Duodenal mucosa (tissue), 2 donors: ENCODE measurements at regions not wholly inside any gene's neighbourhood (a gene's known extent, or its start where the extent isn't known, plus 50 kb on each side); places are given as distances from the start of the nearest gene placed in this dataset.

Experiments used
- H3K27ac ChIP-seq: one replicate; pipeline ENCODE4 v1.7.0; 2013; ENCODE audit warnings: low read depth, low read length
- H3K27me3 ChIP-seq, 2 donors: one replicate each; pipeline ENCODE4 v1.7.0; 2013; ENCODE audit warnings: low read length in 2 of 2, control low read depth in 1 of 2; ENCODE audit not compliant: insufficient read depth in 2 of 2, control insufficient read depth in 1 of 2
- H3K36me3 ChIP-seq, 2 donors: one replicate each; pipeline ENCODE4 v1.7.0; 2013; ENCODE audit warnings: low read length in 2 of 2, control low read depth in 1 of 2; ENCODE audit not compliant: insufficient read depth in 2 of 2, control insufficient read depth in 1 of 2
- H3K4me1 ChIP-seq, 2 donors: one replicate each; pipeline ENCODE4 v1.7.0; 2013; ENCODE audit warnings: low read length in 2 of 2, control low read depth in 1 of 2; ENCODE audit not compliant: insufficient read depth in 2 of 2, control insufficient read depth in 1 of 2
- H3K4me3 ChIP-seq, 2 donors: one replicate each; pipeline ENCODE4 v1.7.0; 2013; ENCODE audit warnings: low read length in 2 of 2, low read depth in 1 of 2
- H3K9ac ChIP-seq, 2 donors: one replicate each; pipeline ENCODE4 v1.7.0; 2013; ENCODE audit warnings: low read length in 2 of 2, low read depth in 1 of 2
- H3K9me3 ChIP-seq, 2 donors: one replicate each; pipeline ENCODE4 v1.7.0; 2013; ENCODE audit warnings: low read length in 2 of 2, control low read depth in 1 of 2; ENCODE audit not compliant: control insufficient read depth in 1 of 2

GRCh38 chr5:72028382-72028781 lies 78.9 kb upstream of the MAP1B start:
- H3K27me3 ChIP-seq = peaks cover 0 to 4% of the 10 kb centered on the region in 2 donors
- H3K4me1 ChIP-seq = no peaks in the 10 kb centered on the region
- H3K9ac ChIP-seq = no peak overlapping the region
- H3K9me3 ChIP-seq = no peaks in the 10 kb centered on the region
- H3K4me3 ChIP-seq = no peak overlapping the region
- no peak overlapping the region for H3K27ac ChIP-seq
- no peaks in the 10 kb centered on the region for H3K36me3 ChIP-seq

GRCh38 chr5:72030237-72030636 lies 77.0 kb upstream of the MAP1B start:
- H3K27ac ChIP-seq = no peak overlapping the region
- no peak overlapping the region for H3K4me3 ChIP-seq
- no peaks in the 10 kb centered on the region for H3K4me1 ChIP-seq
- H3K36me3 ChIP-seq = no peaks in the 10 kb centered on the region
- no peak overlapping the region for H3K9ac ChIP-seq
- peaks cover 0 to 4% of the 10 kb centered on the region in 2 donors for H3K27me3 ChIP-seq
- H3K9me3 ChIP-seq = no peaks in the 10 kb centered on the region

- H3K27me3 ChIP-seq = peaks cover 0 to 4% of the 10 kb centered on the region in 2 donors
- H3K27ac ChIP-seq = no peak overlapping the region
- H3K36me3 ChIP-seq = no peaks in the 10 kb centered on the region
- H3K9ac ChIP-seq = no peak overlapping the region
- no peaks in the 10 kb centered on the region for H3K9me3 ChIP-seq
- H3K4me1 ChIP-seq = no peaks in the 10 kb centered on the region
- no peak overlapping the region for H3K4me3 ChIP-seq
These were observed 74.5 kb upstream of the MAP1B start for GRCh38 chr5:72032788-72033187.

- H3K27ac ChIP-seq = no peak overlapping the region
- H3K9ac ChIP-seq = no peak overlapping the region
- H3K9me3 ChIP-seq = no peaks in the 10 kb centered on the region
- H3K36me3 ChIP-seq = no peaks in the 10 kb centered on the region
- H3K4me3 ChIP-seq = no peak overlapping the region
- peaks cover 0 to 4% of the 10 kb centered on the region in 2 donors for H3K27me3 ChIP-seq
- no peaks in the 10 kb centered on the region for H3K4me1 ChIP-seq
These were observed 72.5 kb upstream of the MAP1B start for GRCh38 chr5:72034770-72035169.

GRCh38 chr5:72035831-72036230 lies 71.4 kb upstream of the MAP1B start:
- Histone ChIP-seq H3K9me3 (no peaks in the 10 kb centered on the region), H3K27me3 (peaks cover 4% of the 10 kb centered on the region in 2 donors), H3K9ac (no peak overlapping the region), H3K36me3 (no peaks in the 10 kb centered on the region), H3K4me1 (no peaks in the 10 kb centered on the region), H3K4me3 (no peak overlapping the region), H3K27ac (no peak overlapping the region)

GRCh38 chr5:72036951-72037350 lies 70.3 kb upstream of the MAP1B start:
- Histone ChIP-seq H3K9me3 (no peaks in the 10 kb centered on the region), H3K27me3 (peaks cover 0 to 4% of the 10 kb centered on the region in 2 donors), H3K4me3 (no peak overlapping the region), H3K4me1 (no peaks in the 10 kb centered on the region), H3K9ac (no peak overlapping the region), H3K36me3 (no peaks in the 10 kb centered on the region), H3K27ac (no peak overlapping the region)

GRCh38 chr5:72040513-72040912 lies 66.8 kb upstream of the MAP1B start:
- no peak overlapping the region for H3K27ac ChIP-seq
- peaks cover 4% of the 10 kb centered on the region in 2 donors for H3K27me3 ChIP-seq
- no peak overlapping the region for H3K9ac ChIP-seq
- no peaks in the 10 kb centered on the region for H3K36me3 ChIP-seq
- H3K4me1 ChIP-seq = no peaks in the 10 kb centered on the region
- H3K9me3 ChIP-seq = no peaks in the 10 kb centered on the region
- no peak overlapping the region for H3K4me3 ChIP-seq

GRCh38 chr5:72041654-72042053 lies 65.6 kb upstream of the MAP1B start:
- Histone ChIP-seq H3K27me3 (peaks cover 4% of the 10 kb centered on the region in 2 donors), H3K27ac (no peak overlapping the region), H3K36me3 (no peaks in the 10 kb centered on the region), H3K9me3 (no peaks in the 10 kb centered on the region), H3K9ac (no peak overlapping the region), H3K4me1 (no peaks in the 10 kb centered on the region), H3K4me3 (no peak overlapping the region)

GRCh38 chr5:72042097-72042496 lies 65.2 kb upstream of the MAP1B start:
- Histone ChIP-seq H3K4me1 (no peaks in the 10 kb centered on the region), H3K27me3 (peaks cover 4% of the 10 kb centered on the region in 2 donors), H3K36me3 (no peaks in the 10 kb centered on the region), H3K4me3 (no peak overlapping the region), H3K9ac (no peak overlapping the region), H3K9me3 (no peaks in the 10 kb centered on the region), H3K27ac (no peak overlapping the region)

- H3K9me3 ChIP-seq = no peaks in the 10 kb centered on the region
- no peak overlapping the region for H3K27ac ChIP-seq
- peaks cover 0 to 4% of the 10 kb centered on the region in 2 donors for H3K27me3 ChIP-seq
- H3K9ac ChIP-seq = no peak overlapping the region
- no peaks in the 10 kb centered on the region for H3K4me1 ChIP-seq
- no peaks in the 10 kb centered on the region for H3K36me3 ChIP-seq
- no peak overlapping the region for H3K4me3 ChIP-seq
These were observed 61.6 kb upstream of the MAP1B start for GRCh38 chr5:72045692-72046091.

- Histone ChIP-seq H3K4me1 (no peaks in the 10 kb centered on the region), H3K4me3 (no peak overlapping the region), H3K27me3 (peaks cover 0 to 4% of the 10 kb centered on the region in 2 donors), H3K9me3 (no peaks in the 10 kb centered on the region), H3K27ac (no peak overlapping the region), H3K9ac (no peak overlapping the region), H3K36me3 (no peaks in the 10 kb centered on the region)
These were observed 61.2 kb upstream of the MAP1B start for GRCh38 chr5:72046106-72046505.
